LNCaP clone FGC (cell line): ENCODE measurements at regions not wholly inside any gene's neighbourhood (a gene's known extent, or its start where the extent isn't known, plus 50 kb on each side); places are given as distances from the start of the nearest gene placed in this dataset.

Experiments
- DNase-seq: peaks from one replicate; pipeline ENCODE4 v3.0.0-alpha.2; 2011; ENCODE audit warnings: low read depth
- H3K4me3 ChIP-seq: 2 replicates; pipeline ENCODE4 v1.5.1; 2011; ENCODE audit warnings: mild to moderate bottlenecking, low read depth, low read length, control low read depth
- TF ChIP-seq, protein P1 (sequence below): IDR thresholded peaks from 2 replicates; pipeline ENCODE4 v1.5.1; 2012; ENCODE audit warnings: mild to moderate bottlenecking; ENCODE audit not compliant: control insufficient read depth, insufficient read depth; ENCODE audit errors: extremely low read depth

DNA sequence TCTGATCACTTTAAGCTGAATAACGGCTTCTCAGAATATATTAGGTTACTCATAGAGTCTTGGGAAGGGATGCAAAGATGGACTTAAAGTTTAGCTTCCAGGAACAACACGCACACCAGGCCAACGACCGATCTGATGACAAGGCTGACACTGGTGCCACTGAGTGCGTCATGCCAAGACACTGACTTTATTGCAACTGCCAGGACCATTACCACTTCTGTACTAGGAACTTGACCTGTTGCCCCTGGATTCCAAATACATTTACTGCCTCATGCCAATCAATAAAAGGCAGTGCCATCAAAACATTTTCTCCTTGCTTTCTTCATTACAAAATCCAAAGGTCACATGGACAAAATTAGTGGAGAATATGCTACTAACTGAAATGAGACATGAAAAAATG is 505.9 kb upstream of the CTSO start:
- no peak overlapping the region for H3K4me3 ChIP-seq
- no peak for DNase-seq
- TF ChIP-seq, protein P1, sequence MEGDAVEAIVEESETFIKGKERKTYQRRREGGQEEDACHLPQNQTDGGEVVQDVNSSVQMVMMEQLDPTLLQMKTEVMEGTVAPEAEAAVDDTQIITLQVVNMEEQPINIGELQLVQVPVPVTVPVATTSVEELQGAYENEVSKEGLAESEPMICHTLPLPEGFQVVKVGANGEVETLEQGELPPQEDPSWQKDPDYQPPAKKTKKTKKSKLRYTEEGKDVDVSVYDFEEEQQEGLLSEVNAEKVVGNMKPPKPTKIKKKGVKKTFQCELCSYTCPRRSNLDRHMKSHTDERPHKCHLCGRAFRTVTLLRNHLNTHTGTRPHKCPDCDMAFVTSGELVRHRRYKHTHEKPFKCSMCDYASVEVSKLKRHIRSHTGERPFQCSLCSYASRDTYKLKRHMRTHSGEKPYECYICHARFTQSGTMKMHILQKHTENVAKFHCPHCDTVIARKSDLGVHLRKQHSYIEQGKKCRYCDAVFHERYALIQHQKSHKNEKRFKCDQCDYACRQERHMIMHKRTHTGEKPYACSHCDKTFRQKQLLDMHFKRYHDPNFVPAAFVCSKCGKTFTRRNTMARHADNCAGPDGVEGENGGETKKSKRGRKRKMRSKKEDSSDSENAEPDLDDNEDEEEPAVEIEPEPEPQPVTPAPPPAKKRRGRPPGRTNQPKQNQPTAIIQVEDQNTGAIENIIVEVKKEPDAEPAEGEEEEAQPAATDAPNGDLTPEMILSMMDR: no peak

DNA sequence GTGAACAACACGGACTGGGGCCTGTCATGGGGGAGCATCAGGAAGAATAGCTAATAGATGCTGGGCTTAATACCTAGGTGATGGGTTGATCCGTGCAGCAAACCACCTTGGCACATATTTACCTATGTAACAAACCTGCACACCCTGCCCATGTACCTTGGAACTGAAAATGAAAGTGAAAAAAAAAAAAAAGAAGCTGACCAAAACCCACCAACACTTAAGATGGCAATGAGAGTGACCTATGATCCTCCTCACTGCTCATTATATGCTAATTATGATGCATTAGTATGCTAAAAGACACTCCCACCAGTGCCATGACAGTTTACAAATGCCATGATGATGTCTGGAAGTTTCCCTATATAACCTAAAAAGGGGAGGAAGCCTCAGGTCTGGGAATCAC is 503.2 kb upstream of the CTSO start:
- TF ChIP-seq, protein P1: no peak
- DNase-seq: no peak
- H3K4me3 ChIP-seq: no peak overlapping the region

DNA sequence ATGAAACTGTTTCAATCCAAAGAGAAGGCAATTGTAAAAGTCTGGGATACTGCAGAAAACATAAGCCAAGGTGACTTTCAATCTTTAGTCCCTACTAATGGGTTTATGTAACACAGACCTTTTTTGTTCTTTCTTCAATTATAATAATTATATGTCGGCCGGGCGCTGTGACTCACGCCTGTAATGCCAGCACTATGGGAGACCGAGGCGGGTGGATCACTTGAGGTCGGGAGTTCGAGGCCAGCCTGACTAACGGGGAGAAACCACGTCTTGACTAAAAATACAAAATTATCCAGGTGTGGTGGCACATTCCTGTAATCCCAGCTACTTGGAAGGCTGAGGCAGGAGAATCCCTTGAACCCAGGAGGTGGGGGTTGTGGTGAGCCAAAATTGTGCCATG is 489.8 kb upstream of the CTSO start:
- DNase-seq: no peak

DNA sequence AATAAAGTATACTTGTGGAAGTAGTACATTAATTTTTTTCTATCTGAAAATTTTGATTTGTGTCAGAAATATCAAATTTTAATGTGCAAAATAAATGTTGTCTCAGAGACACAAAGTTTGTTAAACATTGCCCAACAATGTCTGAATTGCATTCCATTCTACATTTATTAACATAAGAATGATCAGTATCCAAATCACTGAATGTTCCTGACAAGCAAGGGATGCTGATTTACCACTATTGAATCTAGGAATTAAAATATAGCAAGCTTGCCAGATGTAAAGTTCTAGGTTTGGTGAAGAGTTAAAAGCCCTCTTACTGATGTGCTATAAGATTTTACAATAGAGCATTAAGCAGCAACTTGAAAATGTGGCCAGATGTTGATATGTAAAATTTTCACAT is 489.2 kb upstream of the CTSO start:
- TF ChIP-seq, protein P1: no peak
- no peak for DNase-seq
- no peak overlapping the region for H3K4me3 ChIP-seq

More for the DNA sequence above, 489.8 kb upstream of the CTSO start:
- no peak overlapping the region for H3K4me3 ChIP-seq
- TF ChIP-seq, protein P1: no peak

DNA sequence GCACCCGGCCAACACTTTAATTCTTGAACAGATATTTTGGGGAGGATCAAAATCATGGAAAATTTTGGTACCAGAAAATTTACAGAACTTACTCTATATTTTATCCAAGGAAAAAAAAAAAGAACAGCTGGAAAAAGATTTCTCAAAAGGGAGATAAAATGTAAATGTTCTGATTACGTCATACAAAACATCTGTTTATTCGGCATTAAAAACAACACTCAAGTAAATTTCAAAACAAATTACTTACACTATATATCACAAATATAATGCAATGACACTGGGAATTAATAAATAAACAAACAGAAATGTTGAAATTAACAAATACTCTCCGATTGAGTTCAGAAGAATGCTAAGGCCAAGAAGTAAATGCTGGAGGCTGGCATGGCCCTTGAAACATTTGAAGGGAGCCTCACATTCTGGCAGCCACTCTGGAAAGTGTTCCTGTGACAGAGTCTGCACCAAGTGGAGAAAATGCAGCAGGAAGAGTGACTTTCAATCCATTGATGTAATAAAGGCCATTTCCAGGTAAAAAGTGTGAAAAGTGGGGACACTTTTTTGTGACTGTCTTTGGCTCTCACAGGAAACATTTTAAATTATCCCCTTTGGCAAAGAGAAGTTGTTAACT is 486.0 kb upstream of the CTSO start:
- no peak overlapping the region for H3K4me3 ChIP-seq
- TF ChIP-seq, protein P1: no peak
- DNase-seq: no peak

DNA sequence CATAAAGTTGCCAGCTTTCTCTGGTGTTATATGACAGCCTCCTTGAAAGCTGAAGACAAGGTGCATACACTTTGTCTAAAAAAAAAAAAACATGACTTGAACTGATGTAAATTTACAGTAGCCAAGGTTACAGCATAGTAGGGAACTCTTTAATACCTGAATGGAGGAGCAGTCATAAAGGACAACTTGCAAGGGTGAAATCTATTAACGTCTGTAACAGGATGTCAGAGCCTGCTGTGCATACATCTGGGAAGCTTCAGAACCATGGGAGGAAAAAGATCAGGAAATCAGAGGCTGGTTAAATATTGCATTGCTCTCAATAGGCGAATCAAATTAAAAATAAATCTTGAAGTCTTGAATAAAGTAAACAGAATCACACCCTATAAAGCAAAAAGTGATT is 484.0 kb upstream of the CTSO start:
- no peak overlapping the region for H3K4me3 ChIP-seq
- no peak for DNase-seq
- TF ChIP-seq, protein P1: no peak

DNA sequence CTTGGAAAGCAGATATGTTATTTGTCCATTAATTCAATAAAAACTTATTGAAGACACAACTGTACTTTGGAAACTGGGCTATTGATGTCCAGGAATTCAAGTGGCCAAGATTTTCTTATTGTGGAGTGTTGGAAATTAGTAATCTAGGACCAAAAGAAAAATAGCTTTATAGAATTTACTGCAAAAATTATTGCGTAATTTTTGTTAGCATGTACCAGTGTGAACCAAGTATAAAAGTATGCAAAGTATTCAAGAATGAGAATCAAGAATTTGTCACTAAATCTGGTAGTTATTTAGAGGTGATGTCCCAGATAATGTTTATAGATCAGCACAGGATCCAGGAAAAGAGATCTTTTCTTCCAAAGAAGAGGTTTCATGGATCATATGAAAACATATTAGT is 468.9 kb upstream of the CTSO start:
- TF ChIP-seq, protein P1: no peak
- no peak overlapping the region for H3K4me3 ChIP-seq
- DNase-seq: no peak
